Muscle of arm (tissue), 1 donor: ENCODE measurements at regions not wholly inside any gene's neighbourhood (a gene's known extent, or its start where the extent isn't known, plus 50 kb on each side); places are given as distances from the start of the nearest gene placed in this dataset.

Experiments used
- DNase-seq: peaks from one replicate; pipeline ENCODE4 v3.0.0-alpha.2; 2013

DNA sequence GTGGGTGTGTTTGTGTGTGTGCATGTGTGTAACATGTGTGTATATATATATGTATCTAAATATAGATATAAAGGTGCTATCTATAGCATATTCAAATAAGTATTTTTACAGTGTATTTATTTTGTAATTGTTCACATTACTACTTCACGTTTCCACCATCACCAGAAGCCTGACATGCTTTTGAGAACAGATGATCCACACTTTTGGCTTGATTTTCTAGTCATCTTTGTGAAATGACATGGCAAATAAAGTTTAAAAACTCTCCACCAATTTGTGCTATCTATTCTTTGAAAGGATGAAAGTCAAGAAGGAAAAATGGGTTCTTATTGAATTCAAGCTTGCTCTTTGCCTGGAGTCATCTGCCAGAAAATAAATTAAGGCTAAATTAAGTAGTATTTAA lies 294.0 kb upstream of the AKR1E2 start:
- DNase-seq = no peak

DNA sequence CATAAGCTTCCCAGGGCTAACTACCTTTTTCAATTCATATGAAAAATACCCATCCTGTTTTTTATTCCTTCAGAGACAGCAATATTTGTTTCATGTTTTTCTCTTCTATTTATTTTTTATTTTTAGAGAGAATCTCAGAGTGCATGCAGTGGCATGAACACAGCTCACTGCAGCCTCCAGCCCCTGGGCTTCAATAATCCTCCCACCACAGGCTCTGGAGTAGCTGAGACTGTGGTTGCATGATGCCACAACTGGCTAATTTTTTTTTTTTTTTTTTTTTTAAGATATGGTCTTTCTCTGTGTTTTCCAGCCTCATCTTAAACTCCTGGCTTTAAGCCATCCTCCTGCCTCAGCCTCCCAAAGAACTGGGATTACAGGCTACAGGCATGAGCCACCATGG lies 296.7 kb upstream of the AKR1E2 start:
- DNase-seq = no peak

DNA sequence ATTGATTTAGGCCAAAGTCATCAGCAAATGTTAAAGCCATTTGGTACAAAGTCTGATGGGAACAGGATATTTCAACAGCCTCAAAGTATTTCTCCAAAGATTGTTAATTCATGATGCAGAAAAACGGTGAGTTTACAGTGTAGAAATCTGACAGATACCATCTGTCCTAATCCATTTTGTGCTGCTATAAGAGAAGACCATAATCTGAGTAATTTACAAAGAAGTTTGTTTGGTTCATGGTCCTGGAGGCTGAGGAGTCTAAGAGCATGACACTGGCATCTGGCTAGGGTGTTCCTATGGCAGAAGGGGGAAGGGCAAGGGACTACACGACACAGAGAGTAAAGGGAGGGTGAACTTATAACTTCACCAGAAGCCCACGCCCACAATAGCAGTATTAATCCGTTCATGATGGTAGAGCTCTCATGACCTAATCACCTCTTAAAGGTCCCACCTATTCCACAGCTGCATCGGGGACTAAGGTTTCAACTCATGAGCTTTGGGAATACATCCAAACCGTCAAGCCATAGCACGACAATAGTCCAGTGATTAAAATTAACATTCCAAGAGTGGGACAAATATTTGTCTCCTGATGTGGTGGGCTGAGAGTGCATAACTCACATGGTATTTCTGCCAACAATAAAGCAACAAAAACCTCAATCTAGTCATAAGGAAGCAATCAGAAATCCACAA lies 298.6 kb upstream of the AKR1E2 start:
- DNase-seq = no peak

DNA sequence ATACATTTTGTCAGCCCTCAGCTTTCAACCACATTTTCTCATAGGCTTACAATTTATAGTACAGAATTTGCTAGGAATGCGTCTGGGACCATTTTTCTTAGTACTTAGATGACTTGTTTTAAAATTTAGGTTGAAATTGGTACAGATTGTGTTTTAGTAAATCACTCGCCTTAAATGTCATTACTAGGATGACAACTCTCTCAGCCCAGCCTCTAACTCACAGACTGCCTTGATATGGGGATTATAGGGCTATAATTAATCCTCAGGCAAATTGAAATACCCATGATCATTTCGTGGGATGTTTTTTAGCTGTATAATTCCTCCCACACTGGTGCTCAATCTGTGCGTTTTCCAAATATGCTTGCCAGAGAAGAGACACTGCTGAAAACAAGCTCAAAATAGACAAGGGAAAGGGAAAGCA lies 299.7 kb upstream of the AKR1E2 start:
- DNase-seq = no peak

DNA sequence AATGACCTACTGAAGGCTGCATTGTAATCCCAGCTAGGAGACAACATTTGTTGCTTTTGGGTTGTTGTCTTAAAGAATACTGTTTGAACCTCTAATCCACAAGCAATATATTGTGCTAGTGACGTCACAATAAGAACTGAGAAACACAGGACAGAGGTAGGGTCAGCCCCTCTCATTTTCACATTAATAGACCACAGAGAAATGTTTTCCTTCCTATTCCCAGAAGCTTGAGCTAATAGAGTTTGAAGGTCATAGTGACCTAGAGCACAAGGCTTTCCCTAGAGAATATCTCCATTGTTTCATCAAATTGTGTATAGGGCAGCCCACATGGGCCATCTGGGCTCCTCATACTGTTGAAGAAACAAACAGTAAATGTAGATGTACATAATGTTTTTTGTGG lies 300.9 kb upstream of the AKR1E2 start:
- DNase-seq = no peak

DNA sequence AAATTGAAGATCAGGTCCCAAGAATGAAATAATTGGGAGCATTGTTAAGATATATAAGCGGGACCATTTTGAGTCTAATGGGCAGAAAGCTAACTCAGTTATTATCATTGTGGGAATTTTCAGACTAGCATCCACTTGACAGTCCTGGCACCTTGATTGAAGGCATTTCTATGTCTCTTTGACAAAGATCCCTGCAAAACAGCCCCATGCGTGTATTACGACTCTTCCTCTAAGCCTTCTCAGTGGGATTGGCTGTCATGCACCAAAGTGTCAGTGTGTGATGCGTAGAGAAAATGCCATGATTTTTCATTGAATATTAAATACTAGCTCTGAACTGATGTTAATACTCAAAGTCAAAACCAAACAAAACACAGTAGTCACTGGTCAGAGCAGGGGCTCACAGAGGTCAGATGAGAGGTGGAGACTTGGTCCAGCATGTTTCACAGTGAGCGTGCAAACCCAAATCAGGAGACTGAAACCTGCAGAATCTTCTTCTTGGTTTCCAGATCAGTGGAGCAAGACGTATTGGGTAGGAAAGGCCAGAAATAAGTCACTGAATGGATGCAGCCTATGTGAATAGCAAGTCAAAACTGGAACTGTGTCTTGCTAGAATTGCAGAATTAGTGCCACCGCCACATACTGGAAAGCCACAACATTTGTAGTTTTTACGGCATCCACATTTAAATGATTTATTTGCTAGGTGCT lies 303.6 kb upstream of the AKR1E2 start:
- no peak for DNase-seq

DNA sequence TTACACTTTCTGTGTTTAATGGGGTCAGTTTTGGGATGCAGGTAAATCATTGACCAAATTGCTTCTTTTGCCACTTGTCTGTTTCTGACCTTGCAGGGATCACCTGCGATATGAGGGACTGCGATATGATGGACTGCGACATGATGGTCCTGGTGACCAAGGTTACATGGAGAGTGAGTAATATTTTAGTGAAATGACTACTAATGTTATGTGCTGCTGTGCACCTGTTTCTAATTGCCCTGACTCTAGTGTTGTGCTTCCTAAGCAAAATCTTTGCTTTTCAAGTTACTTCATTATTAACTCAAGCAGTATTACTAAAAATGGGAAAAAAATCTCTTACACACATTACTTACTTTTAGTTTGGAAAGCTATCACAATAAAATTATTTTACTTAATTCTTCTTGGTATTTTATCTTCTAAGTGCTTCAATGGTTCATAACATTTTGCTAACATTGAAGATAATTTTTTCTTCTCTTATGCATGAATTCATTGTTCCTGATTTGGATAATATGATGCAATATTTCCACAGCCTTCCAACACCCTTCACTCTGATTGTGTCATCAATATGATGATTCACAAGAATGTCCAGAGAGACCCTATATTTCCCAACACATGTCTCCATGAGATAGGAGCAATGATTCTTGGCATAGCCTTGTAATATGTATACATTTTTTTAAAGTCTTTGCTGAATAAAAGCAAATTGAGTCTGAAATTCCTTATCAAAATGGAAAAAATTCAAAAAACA lies 306.2 kb upstream of the AKR1E2 start:
- DNase-seq = no peak

DNA sequence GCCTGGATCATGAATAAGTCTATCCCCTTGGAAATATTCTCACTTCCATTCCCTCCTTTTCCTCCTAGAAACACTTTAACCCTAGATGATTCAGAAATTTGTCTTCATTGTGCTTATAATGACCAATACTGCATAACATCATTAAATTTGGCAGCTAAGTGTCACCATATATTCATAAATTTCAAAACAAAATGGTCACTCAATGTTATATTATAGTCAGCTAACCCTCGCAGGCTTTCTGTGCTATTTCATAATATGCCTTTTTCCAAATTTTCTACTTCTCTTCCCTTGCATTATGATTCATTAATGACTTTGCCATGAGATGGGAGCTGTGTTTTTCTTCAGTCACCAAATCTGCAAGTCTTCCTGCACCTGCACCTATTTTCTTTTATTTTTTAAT lies 308.3 kb upstream of the AKR1E2 start:
- DNase-seq = no peak

DNA sequence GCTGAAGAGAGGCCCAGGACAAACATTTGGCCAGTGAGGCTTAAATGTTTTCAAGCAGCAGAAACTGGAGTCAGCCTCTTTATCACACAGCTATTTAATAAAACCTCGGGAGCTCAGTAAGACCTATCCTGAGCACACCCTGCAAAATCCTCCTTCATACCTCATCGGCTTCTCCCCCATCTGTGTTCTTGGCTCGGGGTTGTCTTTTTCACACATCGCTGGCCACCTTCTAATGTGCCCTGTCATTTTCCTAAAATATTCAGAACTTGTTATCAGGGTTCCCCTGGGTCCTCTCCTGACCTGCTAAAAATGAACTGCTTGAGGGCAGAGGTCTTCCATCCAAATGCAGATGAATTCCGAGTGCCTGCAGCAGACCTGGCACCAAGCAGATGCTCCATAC lies 310.3 kb upstream of the AKR1E2 start:
- DNase-seq = no peak

DNA sequence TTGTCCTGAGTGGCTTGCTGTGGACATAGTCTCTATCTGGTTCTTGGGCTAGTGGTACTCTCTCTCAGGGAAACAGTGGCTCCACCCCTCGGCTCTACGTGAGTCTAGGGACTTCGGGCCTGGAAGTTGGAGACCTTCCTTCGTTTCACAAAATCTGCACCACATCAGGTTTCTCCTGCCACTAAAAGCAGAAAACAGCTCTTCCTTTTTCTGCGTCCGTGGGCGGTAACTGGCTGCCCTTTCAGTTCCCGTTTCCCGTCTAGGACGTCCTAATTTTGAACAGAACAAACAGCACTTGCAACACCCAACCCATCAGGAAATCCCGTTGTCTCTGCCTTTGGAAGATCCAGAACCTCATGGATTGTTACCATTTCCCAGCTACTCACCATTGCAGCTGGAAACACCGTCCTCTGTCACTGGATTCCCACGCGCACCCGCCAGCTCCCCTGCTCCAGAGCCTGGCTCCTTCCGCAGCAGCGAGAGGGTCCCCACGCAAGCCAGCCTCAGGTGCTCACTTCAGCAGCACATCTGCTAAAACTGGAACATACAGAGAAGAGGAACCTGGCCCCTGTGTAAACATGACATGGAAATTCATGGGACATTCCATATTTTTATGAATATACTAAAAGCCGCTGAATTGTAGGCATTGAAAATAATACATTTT lies 311.4 kb upstream of the AKR1E2 start:
- DNase-seq = peak; percentile 50

DNA sequence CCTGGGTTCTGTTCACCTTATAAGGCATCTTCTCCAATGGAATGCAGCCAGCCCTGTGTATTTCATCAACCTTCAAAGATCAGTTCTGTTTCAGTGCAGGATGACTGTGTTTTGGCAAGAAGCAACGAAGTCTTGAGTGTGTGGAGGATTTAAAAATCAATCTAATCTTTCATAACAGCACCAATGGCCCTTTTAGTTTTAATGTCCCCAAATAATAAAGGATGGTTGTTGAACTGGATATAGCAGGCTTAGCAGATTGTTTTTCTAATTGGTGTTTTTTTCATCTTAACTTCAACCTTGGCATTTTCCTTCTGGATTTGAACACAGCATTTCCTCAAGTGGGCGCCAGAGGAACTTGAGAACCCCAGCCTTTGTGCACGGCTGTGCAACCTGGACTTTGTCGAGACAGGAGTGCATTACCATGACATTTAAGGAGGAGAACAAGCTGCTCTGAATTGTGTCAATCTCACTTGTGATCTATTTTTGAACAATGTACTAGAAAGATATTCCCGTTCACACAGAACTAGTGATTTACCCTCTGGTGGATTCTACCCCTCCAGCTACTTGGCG lies 313.3 kb upstream of the AKR1E2 start:
- no peak for DNase-seq

DNA sequence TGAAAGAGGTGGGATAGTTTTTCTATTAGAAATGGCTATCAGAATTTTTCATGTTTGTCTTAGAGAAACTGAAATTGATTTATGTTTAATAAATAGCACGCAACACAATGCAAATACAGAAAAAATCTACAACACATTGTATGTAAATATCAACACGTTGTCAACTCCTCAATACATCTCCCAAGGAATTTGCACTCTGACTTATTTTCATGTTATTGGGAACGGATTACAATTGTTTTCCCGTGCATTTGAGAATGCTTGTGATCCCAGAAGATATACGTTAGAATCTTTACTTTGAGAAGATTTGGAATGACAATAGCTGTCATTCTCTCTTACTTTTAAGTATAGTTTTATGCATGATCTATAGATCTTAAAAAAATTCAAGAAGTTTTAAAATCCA lies 313.8 kb upstream of the AKR1E2 start:
- no peak for DNase-seq

DNA sequence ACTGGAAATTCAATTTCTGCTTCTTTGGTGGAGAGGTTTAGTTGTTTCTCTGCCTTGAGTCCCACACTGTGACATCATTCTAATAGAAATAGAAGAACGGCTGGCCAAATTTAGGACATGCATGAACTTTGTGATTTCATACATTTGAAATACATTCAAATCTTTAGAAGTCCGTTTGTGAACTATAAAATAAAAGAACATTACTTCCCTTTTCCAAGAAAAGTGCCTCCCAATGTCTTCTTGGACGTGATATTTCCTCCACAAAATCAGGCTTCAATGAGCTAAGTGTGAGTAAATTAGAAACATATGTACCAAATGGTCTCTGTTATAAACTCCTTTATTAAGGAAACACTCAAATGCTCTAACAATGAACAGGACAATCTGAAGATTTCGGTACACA lies 314.5 kb upstream of the AKR1E2 start:
- DNase-seq = peak; percentile 71

DNA sequence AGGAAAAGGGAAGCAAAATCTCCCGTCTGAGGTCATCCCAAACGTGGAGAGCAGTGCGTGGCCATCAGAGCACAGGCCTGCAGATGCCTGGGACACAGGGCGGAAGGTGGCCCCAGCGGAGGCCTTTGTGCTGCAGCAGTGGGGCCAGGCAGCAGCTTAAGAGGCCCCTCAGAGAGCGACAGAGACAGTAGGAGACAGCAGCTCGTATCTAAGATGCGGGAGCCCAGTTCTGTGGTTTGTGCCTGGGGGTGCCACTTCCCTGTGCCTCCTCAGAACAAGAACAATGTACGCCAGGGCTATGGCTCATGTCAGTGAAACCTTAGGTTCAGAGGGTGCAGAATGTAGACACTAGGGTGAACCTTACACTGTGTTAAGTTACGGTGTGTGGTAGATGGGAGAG lies 316.6 kb upstream of the AKR1E2 start:
- no peak for DNase-seq

DNA sequence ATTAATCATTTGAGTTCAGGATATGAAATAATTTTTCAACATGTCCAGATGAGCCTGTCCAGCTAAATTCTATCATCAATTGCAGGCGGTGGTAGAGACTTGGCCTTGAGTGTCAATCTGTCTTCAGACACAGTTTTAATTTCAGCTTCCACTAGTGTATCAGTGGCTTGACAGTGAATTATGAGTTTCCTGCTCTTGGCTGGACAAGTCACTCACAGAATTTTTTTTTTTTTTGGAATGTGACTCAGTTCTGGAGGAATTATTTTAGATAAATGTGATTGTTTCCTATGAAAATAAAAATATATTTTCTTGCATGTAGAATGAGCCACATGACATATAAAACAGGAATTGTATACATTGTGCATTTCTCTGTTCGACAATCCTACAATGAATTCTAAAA lies 319.9 kb upstream of the AKR1E2 start:
- DNase-seq = no peak

DNA sequence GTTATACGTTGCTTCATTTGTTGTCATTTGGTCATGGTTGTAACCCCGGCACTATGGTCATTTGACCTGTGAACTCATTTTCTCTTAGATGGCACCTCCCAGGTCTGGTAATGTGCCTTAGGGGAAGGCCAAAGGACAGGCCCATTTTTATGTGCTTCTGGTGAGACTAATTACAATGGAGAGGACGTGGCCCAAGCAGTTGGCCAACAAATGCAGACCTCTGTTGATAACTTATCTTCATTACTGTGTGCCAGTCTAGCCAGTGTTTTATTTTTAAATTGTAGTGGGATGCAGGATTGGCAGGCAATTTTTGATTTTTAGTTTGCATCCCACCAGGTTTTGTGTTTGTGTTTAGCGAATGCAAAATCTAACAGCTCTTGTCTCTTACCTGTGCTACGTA lies 321.5 kb upstream of the AKR1E2 start:
- DNase-seq = no peak

DNA sequence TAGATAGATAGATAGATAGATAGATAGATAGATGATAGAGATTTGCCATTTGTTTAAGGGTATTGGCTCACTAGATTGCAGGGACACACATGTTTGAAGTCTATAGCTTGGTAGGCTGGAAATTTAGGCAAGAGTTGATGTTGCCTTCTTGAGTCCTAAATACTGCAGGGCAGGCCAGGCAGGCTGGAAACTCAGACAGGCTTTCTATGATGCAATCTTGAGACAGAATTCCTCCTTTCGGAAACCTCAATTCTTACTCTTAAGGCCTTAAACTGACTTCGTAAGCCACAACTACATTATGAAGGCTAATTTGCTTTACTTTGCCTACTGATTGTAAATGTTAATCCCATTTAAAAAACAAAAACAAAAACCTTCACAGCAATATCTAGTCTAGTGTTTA lies 322.9 kb upstream of the AKR1E2 start:
- DNase-seq = no peak

DNA sequence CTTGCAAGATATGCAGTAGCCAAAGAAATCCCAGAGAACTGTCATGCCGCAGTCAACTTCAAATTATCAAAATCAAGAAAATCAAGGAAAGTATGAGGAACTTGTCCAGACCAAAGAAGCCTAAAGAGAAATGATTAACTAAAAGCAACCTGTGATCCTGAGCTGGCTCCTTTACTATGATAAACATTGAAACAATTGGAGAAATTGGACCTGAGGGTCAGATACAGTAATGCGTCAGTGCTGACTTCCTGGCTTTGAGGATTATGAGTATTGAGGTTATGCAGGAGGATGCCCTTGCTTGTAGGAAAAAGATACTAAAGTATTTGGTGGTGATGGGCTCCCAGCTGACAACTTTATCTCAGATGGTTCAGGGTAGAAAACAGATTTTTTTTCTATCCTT lies 324.7 kb upstream of the AKR1E2 start:
- DNase-seq = no peak

DNA sequence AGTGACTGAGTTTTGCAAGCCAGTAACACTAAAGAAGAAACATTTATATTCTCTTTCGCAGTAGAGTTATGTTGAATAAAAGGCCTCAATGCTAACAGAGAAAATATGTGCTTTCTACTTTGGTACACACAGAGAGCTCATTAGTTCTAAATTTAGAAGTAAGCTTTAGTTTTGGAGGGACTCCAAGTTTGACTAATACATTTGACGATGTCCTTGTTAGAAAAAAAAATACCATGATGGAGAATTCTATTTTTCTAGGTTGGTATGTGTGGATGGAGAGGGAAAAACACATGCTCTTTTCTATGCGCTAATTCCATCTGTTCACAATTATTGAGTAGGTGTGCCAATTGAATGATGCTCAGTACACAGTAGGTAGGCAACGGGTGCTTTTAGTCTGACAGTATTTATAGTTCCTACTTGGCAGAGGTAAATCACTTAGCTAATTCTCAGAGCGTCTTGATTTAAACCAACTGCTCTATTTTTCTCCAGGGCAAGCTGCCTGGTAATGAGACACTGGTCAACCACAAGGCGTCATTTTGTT lies 327.2 kb upstream of the AKR1E2 start:
- peak; percentile 70 for DNase-seq

DNA sequence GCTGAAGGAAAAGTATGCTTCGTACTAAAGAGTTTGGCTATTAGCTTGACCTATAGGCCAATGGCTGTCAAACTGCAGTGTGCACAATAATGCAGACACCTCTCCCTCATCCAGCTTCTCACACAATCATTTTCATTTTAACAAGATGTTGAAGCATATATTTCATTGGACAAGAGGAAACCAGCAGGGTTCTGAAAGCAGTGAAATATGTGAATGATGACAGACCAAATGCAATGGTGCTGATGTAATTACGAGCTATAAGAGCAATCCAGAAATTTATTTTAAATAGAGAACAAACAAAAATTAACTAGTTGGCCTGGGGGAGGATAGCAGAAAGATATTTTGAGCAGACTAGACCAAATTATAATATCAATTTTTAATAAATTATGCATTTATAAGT lies 331.5 kb upstream of the AKR1E2 start:
- no peak for DNase-seq

DNA sequence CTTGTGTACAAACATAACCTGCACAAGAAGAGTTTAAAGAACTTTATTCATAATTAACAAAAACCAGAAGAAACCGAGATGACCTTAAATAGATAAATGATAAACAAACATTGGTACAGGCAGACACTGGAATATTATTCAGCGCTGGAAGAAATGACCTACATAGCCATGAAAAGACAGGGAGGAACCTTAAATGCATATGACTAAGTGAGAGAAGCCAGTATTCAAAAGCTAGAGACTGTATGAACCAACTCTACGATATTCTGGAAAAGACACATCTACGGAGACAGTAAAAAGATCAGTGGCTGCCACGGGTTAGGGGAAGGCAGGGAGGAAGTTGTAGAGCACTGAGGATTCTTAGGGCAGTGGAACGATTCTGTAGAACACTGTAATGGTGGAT lies 333.8 kb upstream of the AKR1E2 start:
- no peak for DNase-seq

DNA sequence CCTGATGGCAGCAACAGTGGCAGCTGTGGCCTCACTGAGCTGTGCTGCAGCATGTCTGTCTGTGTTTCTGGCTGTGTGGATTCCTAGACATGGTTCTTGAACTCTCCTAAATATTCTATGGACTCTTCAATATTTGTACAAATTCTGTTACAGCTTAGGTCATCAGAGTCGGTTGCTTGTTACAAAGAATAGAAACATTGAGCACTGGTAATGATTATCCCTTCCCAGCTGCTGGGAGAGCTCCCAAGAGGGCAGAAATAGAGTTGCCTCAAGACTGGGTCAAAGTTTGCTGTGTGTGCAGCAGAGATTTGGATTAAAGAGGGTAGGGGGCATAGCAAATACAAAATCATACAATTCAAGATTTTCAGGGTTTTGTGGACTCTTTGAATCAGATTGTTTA lies 337.1 kb upstream of the AKR1E2 start:
- no peak for DNase-seq
